ENCODE measurements at regions not wholly inside any gene's neighbourhood (a gene's known extent, or its start where the extent isn't known, plus 50 kb on each side); places are given as distances from the start of the nearest gene placed in this dataset.

GRCh38 chr12:63090716-63091115 lies 60.3 kb downstream of the AVPR1A start:
- no peak for DNase-seq

- no peak for DNase-seq
Observed at GRCh38 chr12:63086149-63086915, 64.7 kb downstream of the AVPR1A start.

- DNase-seq, result no peak
Observed at GRCh38 chr12:63085120-63085519, 65.9 kb downstream of the AVPR1A start.

- no peak for DNase-seq
Observed at GRCh38 chr12:63084501-63084900, 66.5 kb downstream of the AVPR1A start.

GRCh38 chr12:63083046-63083445 lies 68.0 kb downstream of the AVPR1A start:
- DNase-seq, result no peak

GRCh38 chr12:63079791-63080502 lies 71.1 kb downstream of the AVPR1A start:
- DNase-seq, result no peak

- no peak for DNase-seq
Observed at GRCh38 chr12:63078906-63079305, 72.1 kb downstream of the AVPR1A start.

GRCh38 chr12:63075376-63076060 lies 75.5 kb downstream of the AVPR1A start:
- DNase-seq, result no peak

- DNase-seq, result no peak
Observed at GRCh38 chr12:63070709-63071108, 80.3 kb downstream of the AVPR1A start.

GRCh38 chr12:63069860-63070617 lies 81.0 kb downstream of the AVPR1A start:
- no peak for DNase-seq

- peak; percentile 29 for DNase-seq
Observed at GRCh38 chr12:63068857-63069442, 82.1 kb downstream of the AVPR1A start.

GRCh38 chr12:63066782-63067181 lies 84.2 kb downstream of the AVPR1A start:
- DNase-seq, result no peak

GRCh38 chr12:63066136-63066535 lies 84.9 kb downstream of the AVPR1A start:
- no peak for DNase-seq

GRCh38 chr12:63064080-63064479 lies 86.9 kb downstream of the AVPR1A start:
- DNase-seq, result no peak

GRCh38 chr12:63056649-63057048 lies 94.4 kb downstream of the AVPR1A start:
- no peak for DNase-seq

GRCh38 chr12:63052696-63053095 lies 98.3 kb downstream of the AVPR1A start:
- DNase-seq, result no peak

- no peak for DNase-seq
Observed at GRCh38 chr12:63047146-63047545, 103.9 kb downstream of the AVPR1A start.

GRCh38 chr12:63045020-63045860 lies 105.8 kb downstream of the AVPR1A start:
- no peak for DNase-seq

- no peak for DNase-seq
Observed at GRCh38 chr12:63042646-63043045, 107.7 kb upstream of the PPM1H start.

GRCh38 chr12:63041601-63042000 lies 106.7 kb upstream of the PPM1H start:
- no peak for DNase-seq

GRCh38 chr12:63040526-63041220 lies 105.7 kb upstream of the PPM1H start:
- no peak for DNase-seq

All from MV-4-11 (cell line).